ENCODE measurements at regions not wholly inside any gene's neighbourhood (a gene's known extent, or its start where the extent isn't known, plus 50 kb on each side); places are given as distances from the start of the nearest gene placed in this dataset.
A peak's percentile ranks its signal among the peaks of the same experiment; 100 is the strongest.
"Not testable (repeated sequence)": the region's sequence is repeated elsewhere in the genome, so short reads cannot be mapped to it uniquely, and the experiment has no call there.

DNA sequence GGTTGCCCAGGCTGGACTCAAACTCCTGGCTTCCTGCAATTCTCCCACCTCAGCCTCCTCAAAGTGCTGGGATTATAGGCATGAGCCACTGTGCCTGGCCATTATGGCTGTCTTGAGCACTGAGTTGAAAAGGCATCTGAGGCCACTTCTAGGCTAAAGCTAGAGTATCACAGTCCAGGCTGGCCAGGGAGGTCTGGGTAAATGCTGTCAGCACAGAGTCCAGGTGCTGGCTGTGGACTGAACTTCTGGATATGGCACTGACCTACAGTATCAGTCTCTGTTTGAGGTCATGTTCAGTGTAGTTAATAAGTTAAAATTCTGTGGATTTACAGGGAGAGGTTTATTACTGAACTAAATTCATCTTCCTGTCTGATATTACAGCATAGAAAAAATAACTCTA lies 222.5 kb upstream of the TOM1L1 start:
- Histone ChIP-seq H3K4me1 (peaks cover 0 to 10% (median 0%) of the 10 kb centered on the region in 4 donors), H3K27me3 (no peaks in the 10 kb centered on the region), H3K9me3 (no peaks in the 10 kb centered on the region), H3K4me3 (no peak overlapping the region), H3K36me3 (no peaks in the 10 kb centered on the region), H3K27ac (no peak overlapping the region)
- intact Hi-C loops (cut with DNase I), result no loop called here
- TF ChIP-seq POLR2A (IDR thresholded peaks at IDR 0.05), result no peak
- no peak for TF ChIP-seq CTCF (IDR thresholded peaks at IDR 0.05)
- DNase-seq, result peak in 2 of 3 donors; percentile 65 to 69
- peak; percentile 38 to 99 (median 88) for ATAC-seq

GRCh38 chr17:54680410-54680809 lies 220.2 kb upstream of the TOM1L1 start:
- TF ChIP-seq POLR2A (IDR thresholded peaks at IDR 0.05) (no peak), CTCF (IDR thresholded peaks at IDR 0.05) (no peak)
- DNase-seq (no peak), ATAC-seq (no peak)
- Histone ChIP-seq H3K27ac (no peak overlapping the region), H3K27me3 (no peaks in the 10 kb centered on the region), H3K9me3 (no peaks in the 10 kb centered on the region), H3K4me1 (peaks cover 0 to 10% (median 0%) of the 10 kb centered on the region in 4 donors), H3K4me3 (no peak overlapping the region), H3K36me3 (no peaks in the 10 kb centered on the region)
- 58% methylated on average over 7 of the region's 9 CpGs for WGBS (ENCODE audit: insufficient coverage, low coverage, low lambda C conversion rate, missing lambda C conversion rate)
- intact Hi-C loops (cut with DNase I), result no loop called here

GRCh38 chr17:54694287-54694887 lies 206.3 kb upstream of the TOM1L1 start:
- 23% methylated on average over 2 of the region's 2 CpGs for WGBS (ENCODE audit: insufficient coverage, low coverage, low lambda C conversion rate, missing lambda C conversion rate)
- ATAC-seq, result peak in 3 of 4 donors; percentile 60 to 82 (median 76)
- no peaks in the 10 kb centered on the region for H3K36me3 ChIP-seq
- no peak overlapping the region for H3K27ac ChIP-seq
- intact Hi-C loops (cut with DNase I), result no loop called here
- H3K4me3 ChIP-seq, result no peak overlapping the region
- TF ChIP-seq CTCF (IDR thresholded peaks at IDR 0.05), result peak in 1 of 4 donors; percentile 30
- TF ChIP-seq POLR2A (IDR thresholded peaks at IDR 0.05), result no peak
- no peaks in the 10 kb centered on the region for H3K27me3 ChIP-seq
- peak in 1 of 3 donors; percentile 64 for DNase-seq
- H3K9me3 ChIP-seq, result no peaks in the 10 kb centered on the region
- H3K4me1 ChIP-seq, result peaks cover 0 to 11% (median 0%) of the 10 kb centered on the region in 4 donors

DNA sequence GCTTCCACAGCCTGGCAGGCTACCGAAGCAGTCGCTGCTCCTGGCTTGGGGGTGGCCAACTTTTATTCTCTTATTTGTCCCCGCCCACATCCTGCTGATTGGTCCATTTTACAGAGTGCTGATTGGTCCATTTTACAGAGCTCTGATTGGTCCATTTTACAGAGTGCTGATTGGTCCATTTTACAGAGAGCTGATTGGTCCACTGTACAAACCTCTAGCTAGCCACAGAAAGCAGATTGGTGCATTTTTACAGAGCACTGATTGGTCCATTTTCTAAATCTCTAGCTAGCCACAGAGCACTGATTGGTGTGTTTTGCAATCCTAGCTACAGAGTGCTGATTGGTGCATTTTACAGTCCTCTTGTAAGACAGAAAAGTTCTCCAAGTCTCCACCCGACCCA lies 187.9 kb upstream of the TOM1L1 start:
- H3K9me3 ChIP-seq; H3K4me3 ChIP-seq; intact Hi-C loops (cut with DNase I); ATAC-seq; H3K27me3 ChIP-seq; H3K36me3 ChIP-seq; H3K4me1 ChIP-seq; DNase-seq; H3K27ac ChIP-seq: not testable (repeated sequence)
- WGBS (ENCODE audit: insufficient coverage, low coverage, low lambda C conversion rate, missing lambda C conversion rate), result 0% methylated on average over 1 of the region's 4 CpGs

DNA sequence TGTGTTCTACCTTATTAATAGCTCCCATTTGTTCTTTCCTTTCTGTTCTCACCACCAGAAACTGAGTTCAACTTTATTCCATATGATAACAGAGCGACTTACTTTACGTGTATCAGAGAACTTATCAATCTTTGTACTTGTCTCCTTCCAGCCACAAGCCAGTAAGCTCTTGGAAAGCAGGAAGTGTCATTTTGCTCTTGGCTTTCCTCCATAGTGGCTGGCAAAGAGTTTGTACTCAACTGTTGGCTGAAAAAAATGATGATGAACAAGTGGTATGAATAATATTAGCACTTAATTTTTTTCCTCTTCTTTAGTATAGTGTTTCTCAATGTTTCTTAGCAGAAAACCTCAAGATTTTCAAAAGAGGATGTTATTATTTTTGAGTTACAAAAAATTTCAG lies 182.4 kb upstream of the TOM1L1 start:
- TF ChIP-seq POLR2A (IDR thresholded peaks at IDR 0.05), result no peak
- TF ChIP-seq CTCF (IDR thresholded peaks at IDR 0.05), result no peak
- no peaks in the 10 kb centered on the region for H3K9me3 ChIP-seq
- 53% methylated on average over 2 of the region's 2 CpGs for WGBS (ENCODE audit: insufficient coverage, low coverage, low lambda C conversion rate, missing lambda C conversion rate)
- ATAC-seq (no peak), DNase-seq (no peak)
- H3K4me1 ChIP-seq, result no peaks in the 10 kb centered on the region
- no peaks in the 10 kb centered on the region for H3K27me3 ChIP-seq
- no peak overlapping the region for H3K27ac ChIP-seq
- H3K36me3 ChIP-seq, result no peaks in the 10 kb centered on the region
- H3K4me3 ChIP-seq, result no peak overlapping the region
- intact Hi-C loops (cut with DNase I), result no loop called here

All from right lobe of liver (tissue), 6 donors.